HG03108 (cell line): ENCODE measurements at regions not wholly inside any gene's neighbourhood (a gene's known extent, or its start where the extent isn't known, plus 50 kb on each side); places are given as distances from the start of the nearest gene placed in this dataset.

Experiments
- ATAC-seq: cut with Tn5 transposase; IDR thresholded peaks from one replicate; pipeline ENCODE4 v1.9.1; 2021; ENCODE audit warnings: moderate library complexity; ENCODE audit not compliant: unreplicated experiment

DNA sequence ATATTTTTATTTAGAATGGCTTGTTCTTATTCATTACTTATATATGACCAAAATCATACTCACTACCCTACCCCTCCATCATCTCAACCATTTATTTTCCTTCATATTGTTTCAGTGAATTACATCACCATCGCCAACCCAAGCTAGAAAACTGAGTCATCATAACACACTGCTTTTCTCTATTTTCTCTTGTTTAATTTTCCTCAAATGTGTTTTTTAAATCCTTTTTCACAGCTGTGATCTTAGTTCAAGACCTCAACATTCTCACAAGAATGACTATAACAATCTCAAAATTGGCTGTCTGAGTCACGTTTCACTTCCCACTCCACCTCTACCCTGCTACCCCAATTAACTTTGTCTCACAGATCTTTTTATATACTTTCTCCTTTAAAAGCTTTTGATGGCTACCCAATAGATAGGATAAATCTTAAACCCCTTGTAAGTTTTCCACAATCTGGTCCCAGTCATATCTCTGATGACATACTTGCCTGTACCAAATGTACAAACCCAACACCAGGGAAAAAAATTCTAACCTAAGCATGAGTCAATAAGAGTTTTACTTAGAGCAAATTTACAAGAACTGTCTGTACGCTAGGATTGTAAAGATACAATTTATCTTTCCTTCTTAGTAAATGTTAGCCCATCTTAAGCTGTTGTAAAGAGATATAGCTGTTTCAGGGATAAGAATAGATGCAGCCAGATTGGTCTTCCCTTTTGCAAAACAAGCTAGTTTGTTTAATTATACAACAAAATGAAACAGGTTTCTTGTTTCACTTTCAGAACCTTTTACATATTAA, 635.1 kb upstream of the SLC39A10 start:
- ATAC-seq = peak; percentile 53

DNA sequence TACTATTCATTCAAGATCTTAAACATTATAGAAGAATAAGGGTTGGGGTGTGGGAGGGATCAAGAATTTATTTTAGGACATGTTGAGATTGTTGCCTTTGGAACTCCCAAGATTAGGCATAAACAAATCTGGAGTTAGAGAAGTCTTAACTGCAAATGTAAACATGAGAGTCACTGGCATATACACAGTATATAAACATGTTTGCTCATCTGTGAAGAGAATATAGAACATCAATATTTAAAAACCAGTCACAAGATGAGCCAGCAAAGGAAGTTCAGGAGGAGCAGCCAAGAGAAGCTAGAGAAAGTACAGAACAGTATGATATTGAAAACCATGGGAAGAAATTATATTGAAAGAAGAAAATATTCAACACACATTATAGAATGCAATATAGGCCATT, 638.6 kb upstream of the SLC39A10 start:
- no peak for ATAC-seq

DNA sequence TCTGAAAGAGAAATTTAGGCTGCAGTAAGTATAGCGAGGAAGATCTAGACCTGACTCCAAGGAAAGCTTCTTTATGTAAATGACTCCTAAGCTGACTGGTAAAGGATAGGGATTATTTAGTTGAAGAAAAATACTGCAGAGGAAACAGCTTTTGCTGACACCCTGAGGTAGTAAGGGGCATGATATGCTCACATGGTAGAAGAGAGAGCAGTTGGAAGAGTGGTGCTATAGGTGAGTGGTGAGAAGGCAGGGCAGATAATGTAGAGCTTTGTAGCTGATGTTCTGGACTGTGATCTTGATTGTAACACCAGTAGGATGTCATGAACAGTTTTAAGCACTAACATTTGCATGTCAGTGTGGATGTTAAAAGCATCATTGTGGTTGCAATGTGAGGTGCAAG, 639.1 kb upstream of the SLC39A10 start:
- ATAC-seq = no peak

DNA sequence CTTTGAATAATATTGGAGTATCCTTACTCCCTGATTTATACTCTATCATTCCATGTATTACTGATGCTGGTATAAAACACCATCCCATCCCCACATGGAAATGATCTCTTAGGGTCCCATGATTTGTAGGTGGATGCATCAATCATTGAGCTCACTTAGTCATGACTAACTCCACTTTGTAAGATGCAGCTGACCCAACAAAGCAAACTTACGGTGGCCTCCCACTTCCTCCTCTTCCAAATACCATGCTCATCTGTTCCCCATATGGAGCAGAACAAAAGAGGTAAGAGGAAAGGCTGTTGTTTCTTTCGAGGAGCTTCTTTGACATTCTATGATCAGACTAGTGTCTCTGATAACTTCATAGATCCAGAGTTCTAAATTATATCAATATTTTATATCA, 640.2 kb upstream of the SLC39A10 start:
- ATAC-seq = no peak

DNA sequence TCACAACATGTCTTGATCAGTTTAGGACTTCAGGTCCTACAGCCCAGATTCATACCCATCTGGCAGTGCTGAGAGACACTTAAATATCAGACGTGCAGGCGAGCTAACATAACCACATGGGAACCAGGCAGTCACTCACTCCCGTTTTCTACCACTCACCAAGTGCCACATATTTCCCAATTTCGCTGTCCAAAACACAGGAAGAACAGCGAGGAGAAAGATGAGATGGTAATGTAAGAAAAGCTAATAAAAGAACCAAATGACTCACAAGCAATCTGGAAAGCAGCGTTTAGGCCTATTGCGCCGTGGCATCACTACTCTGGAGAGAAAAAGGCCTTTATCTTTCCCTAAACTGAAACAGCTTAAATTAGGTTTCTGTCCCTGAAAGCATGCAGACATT, 647.8 kb upstream of the SLC39A10 start:
- no peak for ATAC-seq

DNA sequence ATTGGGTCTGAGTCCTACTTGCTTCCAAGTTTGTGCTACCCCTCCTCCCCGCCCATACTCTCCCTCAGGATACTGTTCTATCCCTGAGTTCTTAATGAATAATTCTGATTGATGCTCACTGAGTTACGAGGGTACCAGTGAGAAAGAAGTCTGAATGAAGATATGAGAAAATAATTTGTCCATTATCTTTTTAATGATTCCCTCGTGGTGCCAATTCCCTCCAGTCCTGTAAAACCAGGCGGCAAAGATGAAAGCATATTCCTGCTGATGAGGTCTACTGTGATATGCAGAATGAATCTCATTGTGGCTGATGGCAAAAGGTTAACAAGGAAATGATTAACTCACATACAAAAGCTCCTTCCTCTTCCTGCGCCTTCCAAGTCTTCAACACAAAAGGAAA, 650.2 kb upstream of the SLC39A10 start:
- no peak for ATAC-seq

DNA sequence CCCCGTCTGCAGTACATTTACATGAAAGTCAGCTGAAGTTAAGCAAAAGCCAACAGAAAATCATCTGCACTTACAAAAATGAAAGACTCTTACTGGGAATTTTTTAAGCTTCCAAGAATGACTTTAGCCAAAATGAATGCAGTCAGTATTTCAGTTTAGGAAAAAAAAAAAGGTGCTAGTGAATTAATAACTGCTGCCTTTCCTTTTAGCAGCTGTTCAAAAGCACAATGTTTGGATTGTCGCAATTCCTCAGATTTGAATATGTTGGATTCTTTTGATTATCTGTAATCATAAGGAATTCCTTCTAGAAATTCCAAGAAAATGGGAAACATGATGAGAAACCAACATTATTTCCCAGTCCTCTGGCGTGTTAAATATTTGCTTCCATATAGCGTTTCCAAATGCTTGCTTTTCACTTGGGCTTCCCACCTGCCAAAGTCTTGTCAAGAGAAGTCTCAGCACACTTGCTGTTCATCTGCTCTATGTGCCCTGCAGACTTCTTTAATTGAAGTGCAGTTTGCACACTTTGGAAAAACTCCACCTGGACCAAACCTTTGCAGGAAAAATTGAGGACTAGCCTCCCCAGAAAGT, 653.0 kb upstream of the SLC39A10 start:
- no peak for ATAC-seq

DNA sequence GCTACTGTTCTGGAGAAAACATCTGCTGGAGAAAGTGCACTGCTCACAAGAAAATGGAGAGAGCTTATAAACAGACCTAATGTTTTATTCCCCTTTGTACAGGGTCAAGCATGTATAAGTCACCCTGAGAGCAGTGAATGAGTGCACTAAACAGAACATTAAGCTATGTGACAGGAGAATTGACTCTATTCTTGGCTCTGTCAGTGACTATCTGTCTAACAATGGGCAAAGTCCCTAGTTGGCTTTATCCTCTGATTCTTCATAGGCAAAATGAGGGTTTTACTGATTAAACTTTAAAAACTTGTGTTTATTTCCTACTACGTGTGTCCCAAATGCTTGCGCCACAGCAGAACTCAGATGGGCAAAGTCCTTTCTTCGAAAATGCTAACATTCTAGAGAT, 655.1 kb upstream of the SLC39A10 start:
- no peak for ATAC-seq

DNA sequence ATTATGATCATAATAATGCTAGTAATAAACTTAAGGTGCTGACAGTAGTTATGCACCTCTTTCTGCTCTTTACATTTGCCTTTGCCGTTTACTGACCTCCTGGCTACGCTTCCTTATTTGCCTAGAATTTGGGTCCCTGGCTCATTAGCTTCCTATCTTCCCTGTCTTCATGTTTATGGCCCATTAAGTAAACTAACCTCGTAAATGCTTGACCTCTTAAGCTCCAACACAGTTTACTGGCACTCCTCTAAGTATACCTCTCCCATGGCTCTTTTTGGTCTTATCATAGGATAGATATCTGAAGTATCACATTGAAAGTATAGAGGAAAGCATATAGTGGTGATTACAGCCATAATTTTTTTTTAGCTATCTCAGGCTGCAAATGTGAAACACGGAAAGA, 657.3 kb upstream of the SLC39A10 start:
- ATAC-seq = no peak

DNA sequence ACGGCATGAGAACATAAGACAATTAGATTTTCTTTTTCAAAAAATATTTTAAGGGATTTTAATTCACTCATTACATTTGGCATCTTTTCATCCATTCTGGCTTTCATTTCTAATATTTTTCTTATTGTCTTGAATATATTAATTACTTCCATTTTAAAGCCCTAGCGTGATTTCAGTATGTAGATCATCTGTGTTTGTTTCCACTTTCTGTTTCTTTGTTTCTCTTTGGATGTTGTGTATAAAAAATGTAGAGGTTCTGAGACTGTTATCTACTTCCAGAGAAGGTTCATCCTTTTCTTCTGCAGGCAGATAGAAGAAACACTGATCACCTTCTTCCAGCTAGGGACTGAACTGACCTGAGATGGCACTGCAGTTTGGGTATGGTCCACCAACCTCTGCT, 664.4 kb upstream of the SLC39A10 start:
- ATAC-seq = no peak

DNA sequence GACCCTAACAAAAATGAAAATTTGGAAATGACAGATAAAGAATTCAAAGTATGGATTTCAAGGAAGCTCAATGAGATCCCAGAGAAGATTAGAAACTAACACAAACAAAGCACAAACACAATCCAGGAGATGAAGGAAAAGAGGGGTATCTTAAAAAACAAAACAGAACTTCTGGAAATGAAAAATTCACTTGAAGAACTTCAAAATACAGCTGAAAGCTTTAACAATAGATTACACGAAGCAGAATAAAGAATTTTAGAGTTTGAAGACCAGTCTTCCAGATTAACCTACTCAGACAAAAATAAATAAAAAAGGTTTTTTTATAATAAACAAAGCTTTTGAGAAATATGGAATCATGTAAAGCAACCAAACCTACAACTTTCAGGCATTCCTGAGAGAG, 671.8 kb upstream of the SLC39A10 start:
- ATAC-seq = no peak

DNA sequence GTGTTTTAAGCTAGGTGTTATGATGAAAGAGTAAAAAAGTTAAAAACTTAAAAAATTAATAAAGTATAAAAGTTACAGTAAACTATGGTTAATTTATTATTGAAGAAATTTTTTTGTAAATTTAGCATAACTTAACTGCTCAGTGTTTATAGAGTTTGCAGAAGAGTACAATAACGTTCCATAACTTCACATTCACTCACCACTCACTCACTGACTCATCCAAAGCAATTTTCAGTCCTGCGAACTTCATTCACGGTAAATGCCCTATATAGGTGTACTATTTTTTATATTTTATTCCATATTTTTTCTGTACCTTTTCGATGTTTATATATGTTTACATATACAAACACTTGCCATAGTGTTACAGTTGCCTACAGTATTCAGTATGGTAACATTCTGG, 694.8 kb upstream of the SLC39A10 start:
- ATAC-seq = no peak

DNA sequence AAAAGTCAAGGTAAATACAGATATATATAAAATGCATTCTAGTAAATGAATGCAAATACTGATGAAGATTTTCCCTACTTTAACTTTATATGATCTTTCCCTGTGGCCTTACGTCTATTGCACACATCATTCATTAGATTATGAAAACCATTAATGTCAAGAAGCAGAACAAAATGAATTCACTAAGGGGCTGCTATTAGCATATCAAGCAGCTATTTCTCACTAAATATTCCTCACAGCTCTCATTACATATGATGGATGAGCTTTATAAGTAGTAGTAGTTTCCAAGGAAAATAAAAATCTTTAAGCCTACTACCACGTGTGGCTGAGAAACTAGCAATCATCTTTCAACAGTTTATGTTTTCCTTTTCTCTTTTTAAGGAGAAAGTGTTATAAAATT, 702.8 kb upstream of the SLC39A10 start:
- no peak for ATAC-seq

DNA sequence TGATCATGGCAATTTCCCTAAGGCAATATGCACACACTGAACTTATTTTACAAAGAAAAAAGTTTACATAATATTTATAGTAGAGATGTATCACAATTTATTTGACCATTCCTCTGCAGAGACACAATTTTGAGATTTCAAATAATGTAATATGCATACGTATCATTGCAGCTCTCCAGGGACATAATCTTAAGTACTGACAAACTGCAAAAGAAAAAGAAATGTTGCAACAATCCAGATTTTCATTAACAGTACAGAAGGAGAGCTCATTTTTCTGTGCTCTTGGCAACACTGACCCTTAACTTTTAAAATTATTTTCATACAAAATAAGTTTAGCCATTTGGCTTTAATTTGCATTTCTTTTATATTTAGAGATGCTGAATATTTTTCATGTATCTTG, 710.2 kb upstream of the SLC39A10 start:
- no peak for ATAC-seq

DNA sequence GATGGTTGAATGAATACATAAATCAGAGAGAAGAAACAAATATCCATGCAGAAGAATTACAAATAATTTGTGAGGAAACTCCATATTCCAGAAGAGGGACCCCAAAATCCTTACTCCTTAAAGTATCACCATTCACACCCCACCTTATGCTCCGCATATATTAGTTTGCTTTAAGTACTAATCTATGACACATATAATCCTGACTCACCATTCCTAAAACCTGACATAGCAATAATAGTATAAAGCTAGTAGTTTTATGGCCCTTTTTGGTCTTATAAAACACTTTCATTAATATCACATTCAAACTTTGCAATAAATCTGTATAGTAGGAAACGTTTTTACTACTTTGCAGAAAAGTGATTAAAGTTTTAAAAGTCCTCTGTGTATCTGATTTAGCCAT, 719.0 kb upstream of the SLC39A10 start:
- ATAC-seq = no peak

DNA sequence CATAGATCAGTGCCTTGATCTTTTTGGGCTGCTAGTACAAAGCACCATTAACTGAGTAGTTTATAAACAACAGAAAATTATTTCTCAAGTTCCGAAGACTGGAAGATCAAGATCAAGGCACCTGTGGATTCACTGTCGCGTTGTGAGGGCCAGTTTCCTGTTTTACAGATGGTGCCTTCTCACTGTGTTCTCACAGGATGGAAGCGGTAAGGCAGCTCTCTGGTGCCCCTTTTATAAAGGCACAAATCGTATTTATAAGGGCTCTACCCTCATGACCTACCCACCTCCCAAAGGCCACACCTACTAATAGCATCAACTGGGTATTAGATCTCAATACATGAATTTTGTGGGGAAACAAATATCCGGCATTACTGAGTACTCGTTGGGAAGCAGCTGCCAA, 729.5 kb upstream of the SLC39A10 start:
- ATAC-seq = no peak

DNA sequence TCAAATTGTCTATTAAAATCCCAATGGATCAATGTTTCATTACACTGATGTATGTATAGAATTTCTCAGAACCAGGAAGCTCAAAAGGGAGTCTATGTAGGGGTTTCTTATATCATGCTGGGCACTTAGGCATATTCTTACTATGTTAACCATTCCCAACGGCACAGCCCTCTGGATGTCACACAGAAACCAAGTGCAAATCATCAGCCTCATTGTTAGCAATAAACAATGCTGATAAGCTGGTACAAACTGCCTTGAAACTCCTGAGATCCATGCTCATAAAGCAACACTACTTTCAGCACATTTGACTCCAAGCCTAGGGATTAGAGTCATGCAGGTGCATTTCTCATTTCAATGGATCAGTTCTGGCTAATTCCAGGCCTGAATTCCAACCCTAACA, 730.2 kb upstream of the SLC39A10 start:
- ATAC-seq = no peak

DNA sequence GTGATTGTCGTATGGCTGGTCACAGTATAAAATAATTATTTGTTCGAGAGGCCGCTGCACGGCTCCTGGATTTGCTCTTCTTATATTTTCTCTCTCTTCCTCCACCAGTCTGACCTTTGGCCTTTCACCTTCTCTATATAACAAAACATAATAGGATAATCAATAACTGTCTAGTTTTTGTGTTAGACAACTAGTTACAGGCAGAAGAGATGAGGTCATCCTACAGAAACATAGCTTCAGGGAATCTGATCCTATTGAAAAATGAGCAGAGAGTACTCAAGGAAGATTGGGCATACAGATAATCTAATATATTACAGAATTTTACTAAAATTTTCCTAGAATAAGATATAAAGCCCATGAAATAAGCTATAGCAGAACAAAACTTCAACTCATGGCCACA, 731.3 kb upstream of the SLC39A10 start:
- ATAC-seq = no peak

DNA sequence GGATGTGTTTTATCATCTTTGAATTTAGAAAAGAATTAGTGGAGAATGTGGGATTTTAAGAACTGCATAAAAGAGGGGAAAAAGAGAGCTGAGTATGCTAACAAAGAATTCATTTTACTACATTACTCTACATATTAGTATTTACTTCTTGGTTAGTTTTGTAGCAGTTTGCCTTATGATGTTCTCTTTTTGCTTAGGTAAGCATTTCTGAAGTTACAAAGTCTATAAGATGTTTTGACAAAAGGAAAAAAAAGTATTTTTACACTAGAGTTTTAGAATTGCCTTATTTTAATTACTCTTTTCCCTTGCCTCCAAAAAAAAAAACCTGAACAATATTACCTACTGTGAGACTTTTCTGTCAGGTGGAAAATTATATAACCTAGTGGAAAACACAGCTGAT, 739.5 kb upstream of the SLC39A10 start:
- no peak for ATAC-seq

DNA sequence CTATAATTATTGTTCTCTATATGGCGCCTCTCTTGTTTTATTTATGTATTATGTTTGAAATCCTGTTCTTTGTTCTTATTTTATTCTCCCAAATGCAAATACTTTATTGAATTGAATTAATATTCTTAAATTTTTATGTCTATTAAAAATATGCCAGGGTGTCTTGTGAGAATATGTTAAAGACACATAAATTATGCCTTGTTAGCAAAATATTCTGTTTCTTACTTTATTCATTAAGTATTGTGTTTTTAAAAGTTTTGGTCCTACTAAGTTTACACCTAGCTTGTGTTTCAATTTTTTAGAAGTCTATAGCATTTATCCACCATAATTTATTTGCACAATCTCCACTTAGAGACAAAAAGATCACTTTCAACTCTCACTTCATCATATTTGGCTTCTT, 741.5 kb upstream of the SLC39A10 start:
- ATAC-seq = no peak

DNA sequence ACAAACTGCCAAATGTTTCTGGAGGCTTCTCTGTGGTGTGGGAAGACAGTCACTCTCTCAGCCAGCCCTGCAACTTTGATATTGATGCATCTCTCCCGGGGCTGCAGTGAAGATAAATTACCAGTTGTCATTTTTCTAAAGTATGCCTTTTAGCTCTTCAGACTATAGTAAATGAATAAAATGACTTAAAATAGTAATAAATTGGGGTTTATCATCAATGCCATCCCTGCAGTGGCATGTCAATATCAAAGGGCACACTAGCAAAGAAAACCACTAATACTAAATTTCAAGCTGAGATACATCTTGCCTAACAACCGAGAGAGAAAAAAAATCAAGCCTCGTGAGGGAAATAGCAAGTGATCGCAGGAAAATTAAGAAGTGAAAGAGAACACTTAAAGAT, 749.5 kb upstream of the SLC39A10 start:
- ATAC-seq = no peak

DNA sequence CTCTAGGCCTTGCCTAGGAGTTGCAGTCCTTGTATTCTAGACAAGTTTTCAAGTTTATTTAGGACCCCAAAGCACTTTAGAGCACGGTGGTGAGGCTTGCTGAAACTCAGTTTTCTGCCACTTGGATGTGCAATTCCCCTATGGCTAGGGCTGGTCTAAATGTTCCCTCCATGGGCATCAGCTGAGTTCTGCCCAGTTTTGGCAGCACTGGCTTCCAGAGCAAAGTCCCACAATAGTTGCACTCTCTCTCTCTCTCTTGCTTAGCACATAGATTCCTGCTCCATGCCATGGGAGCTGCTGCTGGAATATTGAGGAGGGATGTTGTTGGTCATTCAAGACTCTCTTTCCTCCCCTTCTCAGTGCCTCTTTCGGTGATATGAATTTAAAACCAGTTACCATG, 760.2 kb upstream of the SLC39A10 start:
- ATAC-seq = no peak

DNA sequence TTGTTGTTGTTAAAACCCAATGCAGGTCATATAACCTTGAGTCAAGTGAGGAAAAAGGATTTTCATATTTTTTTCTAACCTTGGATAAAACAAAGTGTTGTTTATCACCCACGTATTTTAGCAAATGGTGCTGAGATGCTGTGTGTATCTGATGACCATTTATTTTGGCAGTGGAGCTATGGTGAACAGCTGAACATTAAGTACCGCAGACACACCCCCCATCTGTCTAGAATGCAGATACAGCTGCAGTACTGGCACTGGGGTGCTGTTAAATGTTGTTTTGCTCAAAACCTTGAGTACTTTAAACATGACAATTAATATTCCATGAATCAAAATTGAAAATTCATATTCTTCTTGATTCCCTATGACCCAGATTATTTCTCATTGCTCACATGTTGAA, 773.3 kb upstream of the SLC39A10 start:
- no peak for ATAC-seq
